Activated CD4-positive, CD25-positive, alpha-beta regulatory T cell treated with anti-CD3 and anti-CD28 coated beads, Interleukin-2, amount 50 U/mL, for 24 hours (primary cell): ENCODE measurements at regions not wholly inside any gene's neighbourhood (a gene's known extent, or its start where the extent isn't known, plus 50 kb on each side); places are given as distances from the start of the nearest gene placed in this dataset.
"Not testable (repeated sequence)": the region's sequence is repeated elsewhere in the genome, so short reads cannot be mapped to it uniquely, and the experiment has no call there.

Source experiments
- ATAC-seq, 2 donors: fragments of 150-1000 bp; cut with Tn5 transposase; one replicate each; pipeline ENCODE4 v1.10.0; 2021; ENCODE audit warnings: mild to moderate bottlenecking in 1 of 2, moderate library complexity in 1 of 2

DNA sequence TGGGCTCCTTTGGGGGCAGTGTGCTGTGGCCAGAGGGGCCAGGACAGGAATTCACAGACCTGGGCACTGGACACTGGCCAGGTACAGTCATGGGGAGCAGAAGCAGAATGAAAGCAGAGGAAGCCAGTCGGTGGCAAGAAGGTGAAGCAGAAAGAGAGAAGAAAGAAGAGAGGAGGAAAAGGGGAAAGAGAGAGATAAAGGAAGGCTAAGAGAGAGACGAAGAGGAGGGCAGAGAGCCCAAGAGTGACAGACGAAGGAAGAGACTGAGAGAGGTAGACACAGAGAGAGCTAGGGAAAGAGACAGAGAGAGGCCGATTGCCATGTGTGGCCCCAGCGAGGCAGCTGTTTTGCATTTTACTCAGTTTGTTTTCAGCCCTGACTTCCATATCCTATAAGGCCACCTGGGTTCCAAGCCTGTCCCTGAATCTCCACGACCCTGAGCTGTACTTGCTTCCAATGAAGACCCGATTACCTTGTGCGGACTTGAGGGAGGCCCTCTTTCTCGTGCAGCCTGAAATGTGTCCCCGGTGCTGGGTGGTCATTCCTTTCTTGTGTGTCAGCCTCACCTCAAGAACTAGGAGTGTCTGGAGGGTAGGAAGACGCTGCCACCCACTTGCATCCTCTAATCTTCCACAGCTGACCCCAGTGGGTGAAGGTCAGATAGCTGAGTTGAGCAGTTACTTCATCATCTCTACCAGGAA lies 73.9 kb downstream of the LSM3 start:
- no peak for ATAC-seq

DNA sequence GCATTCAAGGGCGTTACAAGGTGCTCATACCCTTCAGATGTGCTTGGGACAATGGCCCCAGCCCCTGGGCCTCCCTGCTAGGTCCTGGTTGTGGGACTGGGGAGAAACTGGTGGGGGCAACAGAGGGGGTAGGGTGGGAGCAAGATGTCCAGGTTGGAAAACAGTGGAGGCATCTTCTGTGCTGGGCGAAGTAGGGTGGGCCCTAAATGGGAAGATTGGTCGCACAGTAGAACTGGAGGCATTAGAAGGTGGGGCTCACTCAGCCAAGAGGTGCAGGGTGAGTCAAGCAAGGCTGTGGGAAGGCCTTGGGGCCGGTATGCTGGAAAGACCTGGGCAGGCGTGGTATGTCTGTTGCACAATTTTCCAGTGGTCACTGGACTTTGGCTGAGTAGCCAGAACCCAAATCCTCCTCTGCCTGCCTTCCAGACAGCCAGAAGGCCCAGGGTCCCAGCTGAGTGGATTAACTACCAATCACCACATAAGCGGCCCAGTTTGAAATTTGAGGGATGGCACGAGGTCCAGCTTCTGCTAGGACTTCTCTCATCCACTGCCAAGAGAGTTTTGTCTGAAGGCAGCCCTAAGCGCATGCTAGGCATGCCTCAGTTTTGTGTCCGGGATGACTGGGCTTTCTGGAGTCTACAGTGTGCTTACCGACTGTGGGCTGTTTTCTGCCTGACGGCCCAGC lies 74.5 kb downstream of the LSM3 start:
- ATAC-seq: no peak

DNA sequence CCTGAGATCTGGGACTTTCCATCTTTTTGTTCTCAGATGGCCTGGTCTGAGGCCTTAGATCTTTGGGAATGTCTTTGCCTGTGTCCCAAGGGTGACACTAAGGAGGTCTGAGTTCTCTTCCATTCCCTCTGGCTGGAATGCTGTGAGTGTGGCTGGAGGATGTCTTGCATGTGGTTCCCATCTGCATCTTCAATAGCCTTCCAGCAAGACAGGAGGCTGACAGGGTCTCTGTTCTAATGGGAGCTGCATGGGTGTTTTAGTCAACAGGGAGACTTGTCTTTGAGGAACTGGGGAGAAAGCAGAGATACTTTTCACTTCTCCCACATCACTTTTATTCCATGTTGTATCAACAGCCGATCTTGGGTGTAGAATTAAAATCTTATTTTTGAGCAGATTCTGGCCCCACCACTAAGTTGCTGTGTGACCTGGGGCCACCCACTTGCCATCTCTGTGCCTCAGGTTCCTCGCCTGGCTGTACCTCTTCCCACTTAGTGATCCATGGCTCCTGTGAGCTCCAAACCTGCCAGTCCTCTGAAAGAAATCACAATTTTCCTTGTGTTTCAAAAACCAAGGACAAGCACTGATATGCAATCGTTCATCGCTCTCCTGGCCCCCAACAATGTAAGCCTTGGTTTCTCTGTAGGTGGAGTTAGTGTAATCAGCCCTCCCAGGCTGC lies 75.2 kb downstream of the LSM3 start:
- ATAC-seq: no peak

DNA sequence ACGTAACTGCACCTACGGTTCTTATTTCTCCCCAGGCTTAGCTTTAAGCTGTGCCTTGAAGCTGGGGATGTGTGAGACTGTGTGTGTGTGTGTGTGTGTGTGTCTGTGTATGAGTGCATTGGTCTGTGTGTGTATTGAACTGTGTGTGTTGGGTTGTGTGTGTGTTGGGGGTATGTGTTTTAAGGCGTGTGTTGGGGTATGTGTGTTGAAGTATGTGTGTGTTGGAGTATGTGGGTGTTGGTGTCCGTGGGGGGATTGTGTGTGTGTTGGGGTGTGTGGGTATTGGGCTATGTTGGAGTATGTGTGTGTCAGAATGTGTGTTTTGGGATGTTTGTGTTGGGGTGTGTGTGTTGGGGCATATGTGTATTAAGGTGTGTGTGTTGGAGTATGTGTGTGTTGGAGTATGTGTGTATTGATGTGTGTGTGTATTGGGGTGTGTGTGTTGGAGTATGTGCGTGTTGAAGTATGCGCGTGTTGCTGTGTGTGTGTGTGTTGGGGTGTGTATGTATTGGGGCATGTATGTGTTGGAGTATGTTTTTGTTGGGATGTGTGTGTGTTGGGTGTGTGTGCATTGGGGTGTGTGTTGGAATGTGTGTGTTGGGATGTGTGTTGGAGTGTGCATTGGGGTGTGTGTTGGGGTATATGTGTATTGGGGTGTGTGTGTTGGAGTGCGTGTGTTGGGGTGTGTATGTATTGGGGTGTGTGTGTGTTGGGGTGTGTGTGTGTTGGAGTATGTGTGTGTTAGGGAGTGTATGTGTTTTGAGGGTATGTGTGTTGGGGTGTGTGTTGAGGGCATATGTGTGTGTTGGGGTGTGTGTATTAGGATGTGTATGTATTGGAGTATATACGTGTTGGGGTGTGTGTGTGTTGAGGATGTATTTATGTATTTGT lies 76.4 kb downstream of the LSM3 start:
- ATAC-seq: no peak

DNA sequence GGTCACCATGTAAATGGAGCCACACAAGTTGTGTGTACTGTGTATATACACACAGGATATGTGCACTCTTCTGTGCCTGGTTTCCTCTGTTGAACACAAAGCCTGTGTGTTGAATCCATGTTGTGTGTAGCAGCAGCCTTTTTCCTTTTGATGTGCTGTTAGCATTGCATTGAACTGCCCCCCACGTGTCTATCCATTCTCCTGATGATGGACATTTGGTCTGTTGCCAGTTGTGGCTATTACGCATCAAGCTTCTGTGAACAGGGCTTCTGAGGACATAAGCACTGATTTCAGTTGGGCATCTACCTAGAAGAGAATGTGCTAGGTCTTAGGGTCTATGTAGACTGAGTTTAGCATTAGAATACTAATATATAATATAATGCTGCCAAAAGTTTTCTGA lies 77.4 kb downstream of the LSM3 start:
- ATAC-seq: no peak

DNA sequence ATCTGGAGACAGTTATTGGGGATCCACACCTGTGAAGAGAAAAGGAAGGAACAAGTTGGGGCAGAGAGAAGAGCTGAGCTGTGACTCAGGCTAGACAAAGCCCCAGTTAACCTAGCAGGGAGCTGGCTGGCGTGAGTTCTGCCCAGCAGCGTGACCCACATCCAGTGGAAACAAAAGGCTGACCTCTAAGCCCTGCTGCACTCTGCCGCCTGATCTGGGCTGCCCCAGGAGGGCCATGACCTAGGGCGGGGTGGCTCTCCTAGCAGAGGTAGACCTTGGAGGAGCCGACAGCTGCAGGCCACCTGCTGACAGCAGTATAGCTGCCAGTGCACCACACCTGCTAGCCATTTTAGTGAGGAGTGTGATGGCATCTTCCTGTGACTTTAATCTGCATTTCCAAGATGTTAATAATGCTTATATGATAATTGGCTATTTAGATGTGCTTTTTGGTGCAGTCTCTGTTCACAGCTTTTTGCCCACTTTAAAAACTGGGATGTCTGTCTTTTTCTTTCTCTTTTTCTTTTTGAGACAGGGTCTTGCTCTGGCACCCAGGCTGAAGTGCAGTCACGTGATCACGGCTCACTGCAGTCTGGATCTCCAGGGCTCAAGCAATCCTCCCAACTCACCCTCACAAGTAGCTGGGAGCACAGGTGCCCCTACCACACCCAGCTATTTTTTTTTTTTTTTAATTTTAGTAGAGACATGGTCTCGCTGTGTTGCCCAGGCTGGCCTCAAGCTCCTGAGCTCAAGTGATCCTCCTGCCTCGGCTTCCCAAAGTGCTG lies 78.1 kb downstream of the LSM3 start:
- ATAC-seq: no peak

DNA sequence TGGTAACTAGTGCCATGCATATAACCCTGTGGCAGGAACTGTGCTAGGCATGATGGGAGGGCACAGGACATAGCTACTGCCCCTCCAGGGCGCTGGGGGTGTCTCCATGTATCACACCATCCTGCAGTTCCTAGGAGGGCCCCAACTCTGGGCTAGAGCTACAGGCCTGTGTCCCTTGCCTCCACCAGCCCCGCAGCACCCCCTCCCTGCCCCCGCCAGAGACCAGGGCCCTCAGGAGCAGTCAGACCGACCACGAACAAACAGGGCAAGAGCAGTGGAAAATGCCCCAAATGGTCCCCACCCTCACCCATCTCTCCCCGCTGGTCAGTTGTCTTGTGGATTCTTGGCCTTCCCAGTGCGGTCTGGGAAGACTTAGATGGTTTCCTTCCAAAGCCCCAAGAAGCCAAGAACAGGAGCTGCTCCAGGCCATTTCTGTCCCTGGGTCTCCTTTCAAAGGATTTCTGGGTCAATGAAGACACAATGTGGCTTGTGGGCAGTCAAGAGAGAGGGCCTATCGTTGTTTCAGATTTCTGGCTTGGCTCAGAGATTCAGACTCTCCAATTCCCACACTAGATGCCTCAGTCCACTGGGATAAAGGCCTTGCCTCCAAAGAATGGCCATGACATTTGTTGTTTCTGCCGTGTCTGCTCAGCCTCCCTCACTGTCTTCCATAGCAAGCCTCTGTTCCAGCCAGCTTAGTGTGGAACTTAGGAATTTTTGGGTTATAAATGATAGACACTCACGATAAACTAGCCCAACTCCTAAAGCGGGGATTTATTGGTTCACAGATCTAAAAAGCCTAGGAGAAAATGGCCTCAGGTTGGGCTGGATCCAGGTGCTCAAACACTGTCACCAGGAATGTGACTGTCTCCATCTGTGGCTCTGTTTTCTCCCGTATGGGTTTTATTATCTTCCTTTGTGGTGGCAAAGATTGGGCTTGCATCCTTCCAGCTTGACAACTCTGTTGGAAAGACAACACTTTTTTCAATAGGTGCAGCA lies 80.6 kb downstream of the LSM3 start:
- ATAC-seq: no peak

DNA sequence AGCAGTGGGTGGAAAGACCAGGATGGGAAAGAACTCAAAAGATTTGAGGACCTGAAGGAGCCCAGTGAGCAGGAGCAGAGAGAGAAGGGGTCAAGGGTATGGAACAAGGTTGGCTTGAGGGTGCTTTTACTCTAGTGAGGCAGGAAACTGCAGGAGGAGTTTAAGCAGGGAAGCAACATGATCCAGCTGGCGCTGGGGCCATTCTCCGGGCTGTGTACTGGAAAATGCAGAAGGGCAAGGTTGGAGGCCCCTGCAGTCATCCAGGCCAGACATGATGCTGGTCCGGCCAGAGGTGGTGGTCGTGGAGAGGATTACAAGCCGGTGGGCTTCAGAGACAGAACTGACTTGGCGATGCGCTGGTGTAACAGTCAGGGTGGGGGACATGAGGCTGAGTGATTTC lies 81.8 kb downstream of the LSM3 start:
- ATAC-seq: no peak

DNA sequence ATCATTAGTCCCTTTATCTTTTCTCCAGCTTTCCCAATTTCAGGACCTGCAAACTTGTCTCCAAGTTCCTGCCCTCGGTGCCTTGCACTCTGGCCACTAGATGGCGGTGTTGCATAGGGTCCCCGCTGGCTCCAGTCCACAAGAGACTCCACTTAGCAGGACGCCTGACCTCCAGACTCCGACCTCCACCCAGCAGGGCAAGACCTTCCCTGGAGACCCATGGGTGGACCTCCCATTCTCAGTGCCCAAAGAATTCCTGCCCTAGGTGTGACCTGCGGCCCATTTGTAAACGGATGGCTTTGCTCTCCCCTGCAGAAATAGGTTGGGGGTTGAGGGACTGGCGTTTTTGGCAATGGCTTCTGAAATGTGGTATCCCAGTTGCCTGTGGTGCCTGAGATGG lies 82.6 kb downstream of the LSM3 start:
- ATAC-seq: peak in 1 of 2 donors; percentile 58

DNA sequence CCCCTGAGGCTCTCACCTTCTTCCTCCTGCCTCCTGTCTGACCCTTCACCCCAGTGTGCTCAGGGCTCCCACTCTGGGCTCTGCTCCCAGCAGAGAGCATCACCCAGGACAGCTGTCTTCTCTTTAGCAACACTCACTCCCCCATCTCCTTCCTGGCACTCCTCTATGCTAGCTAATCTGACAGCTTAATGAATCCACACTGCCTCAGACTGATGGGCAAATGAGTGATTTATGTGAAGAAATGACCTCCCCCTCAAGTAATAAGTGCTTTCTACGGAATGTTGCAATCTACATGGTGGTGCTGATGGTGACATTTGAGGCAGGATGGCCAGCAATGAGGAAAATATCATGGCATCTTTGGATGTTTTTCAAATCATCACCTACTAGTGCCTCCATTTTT lies 83.6 kb downstream of the LSM3 start:
- no peak for ATAC-seq

DNA sequence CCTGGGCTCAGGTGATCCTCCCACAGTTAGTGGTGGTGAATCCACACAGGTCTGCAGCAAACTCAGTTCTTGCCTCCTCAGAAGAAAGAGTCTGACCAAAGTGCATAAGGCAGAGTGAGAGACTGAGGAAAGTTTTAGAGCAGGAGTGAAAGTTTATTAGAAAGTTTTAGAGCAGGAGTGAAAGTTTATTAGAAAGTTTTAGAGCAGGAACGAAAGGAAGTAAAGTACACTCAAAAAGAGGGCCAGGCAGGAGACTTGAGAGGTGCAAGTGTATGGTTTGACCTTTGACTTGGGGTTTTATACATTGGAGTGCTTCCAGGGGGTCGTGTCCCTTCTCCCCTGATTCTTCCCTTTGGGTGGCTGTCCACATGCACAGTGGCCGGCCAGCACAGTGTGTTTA lies 84.2 kb downstream of the LSM3 start:
- no peak for ATAC-seq

DNA sequence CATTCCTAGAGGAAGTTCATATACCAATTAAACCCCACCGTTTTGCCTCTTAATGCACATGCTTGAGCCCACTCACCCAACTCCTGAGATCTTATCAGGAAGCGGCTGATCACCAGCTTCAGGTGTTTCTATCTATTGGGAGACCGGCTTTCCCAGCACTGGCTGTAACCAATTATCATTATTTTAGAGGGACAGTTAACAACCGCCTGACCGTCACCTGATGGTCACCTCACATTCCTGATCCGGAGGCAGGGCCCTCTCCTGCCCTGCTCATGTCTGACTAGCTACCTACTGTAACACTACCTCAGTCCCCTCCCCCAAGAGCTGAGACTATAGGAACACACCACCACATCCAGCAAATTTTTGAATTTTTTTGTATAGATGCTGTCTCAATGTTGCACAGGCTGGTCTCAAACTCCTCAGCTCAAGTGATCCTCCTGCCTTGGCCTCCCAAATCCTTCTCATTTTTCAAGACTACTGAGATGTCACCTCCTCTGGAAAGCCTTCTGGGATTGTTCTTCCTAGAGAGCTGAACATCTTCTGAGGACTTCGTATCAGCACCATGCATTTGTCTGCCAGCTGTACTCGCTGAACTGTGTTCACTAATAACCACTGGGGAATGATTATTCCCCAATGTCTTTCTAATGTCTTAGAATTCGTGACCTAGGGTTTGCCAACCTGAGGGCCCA lies 84.8 kb downstream of the LSM3 start:
- no peak for ATAC-seq

DNA sequence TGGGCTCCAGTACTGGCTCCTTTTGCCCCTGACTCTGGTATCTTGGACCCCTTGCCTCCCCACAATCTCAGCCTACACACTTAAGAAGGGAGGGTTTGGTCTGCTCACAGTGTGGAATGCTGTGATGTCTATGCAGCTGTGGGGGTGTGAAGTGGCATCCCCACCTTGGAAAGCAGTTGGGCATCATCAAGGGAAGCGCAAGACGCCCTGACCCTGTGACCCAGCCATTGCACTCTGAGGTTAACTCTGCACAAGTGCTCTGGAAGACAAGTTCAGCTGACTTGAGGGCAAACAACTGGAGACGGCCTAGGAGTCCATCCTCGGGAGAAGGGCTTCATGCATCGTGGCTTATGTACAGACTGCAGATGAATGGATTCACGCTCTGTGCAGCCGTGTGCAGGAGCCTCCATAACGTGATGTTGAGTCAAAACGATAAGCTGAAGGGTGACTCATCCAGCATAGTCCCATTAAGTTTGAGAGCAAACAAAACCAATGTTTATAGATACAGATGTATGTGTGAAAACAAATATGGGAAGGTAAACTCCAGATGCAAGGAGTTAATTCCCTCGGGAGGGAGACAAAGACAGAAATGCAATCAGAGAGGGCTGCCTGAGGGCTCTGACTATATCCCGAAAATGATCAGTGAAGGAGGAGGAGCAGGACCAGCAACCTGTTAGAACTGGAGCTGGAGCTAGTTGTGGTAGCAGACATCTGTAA lies 86.8 kb downstream of the LSM3 start:
- peak in 1 of 2 donors; percentile 22 for ATAC-seq

DNA sequence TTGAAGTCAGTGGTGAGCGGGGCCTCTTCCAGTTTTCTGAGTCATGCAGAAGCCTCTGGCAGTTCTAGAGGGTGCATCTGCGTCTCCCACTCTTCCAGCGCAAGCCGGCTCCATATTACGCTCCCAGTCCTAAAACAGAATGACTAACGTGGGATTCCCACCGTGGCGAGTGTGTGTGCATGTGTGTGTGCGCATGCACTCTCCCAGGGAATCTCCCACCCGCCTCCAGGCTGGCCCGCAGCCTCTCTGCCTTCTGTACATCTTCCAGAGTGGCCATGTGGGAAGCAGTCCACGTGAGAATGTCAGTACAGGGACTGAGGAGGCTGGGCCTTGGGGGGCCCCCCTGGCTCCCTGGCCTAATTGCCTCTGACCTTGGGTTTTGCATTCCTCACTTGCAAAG lies 87.7 kb downstream of the LSM3 start:
- ATAC-seq: no peak

DNA sequence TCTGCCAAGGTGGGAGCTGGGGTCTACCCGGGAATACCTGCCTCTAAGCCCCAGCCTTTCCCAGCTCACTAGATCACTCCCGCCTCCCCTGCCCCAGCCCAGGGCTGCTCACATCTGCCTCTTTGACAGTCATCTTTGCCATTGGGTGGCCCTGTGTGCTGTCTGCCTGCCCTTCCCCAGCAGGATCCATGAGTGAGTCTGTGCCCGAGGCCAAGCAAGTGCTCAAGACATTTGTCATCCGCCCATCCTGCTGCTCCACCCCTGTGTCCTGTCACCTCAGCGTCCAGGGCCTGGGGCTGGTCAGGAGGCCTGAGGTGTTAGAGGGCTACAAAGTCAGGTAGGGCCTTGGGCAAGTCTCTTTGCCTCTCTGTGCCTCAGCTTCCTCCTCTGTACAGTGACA lies 89.4 kb downstream of the LSM3 start:
- no peak for ATAC-seq

DNA sequence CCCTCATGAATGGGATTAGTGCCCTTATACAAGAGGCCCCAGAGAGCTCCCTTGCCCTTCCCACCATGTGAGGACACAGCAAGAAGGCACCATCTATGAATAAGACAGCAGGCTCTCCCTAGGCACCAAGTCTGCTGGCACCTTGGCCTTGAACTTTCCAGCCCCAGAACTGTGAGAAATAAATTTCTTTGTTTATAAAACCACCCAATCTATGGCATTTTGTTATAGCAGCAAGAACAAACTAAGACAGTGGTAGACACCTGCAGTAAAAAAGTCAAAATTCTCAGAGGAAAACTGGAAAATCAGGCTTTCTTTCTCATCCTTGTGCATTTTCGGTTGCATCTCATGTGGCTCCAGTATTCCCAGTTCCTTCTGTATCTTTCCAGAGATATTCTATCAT lies 90.3 kb downstream of the LSM3 start:
- no peak for ATAC-seq

DNA sequence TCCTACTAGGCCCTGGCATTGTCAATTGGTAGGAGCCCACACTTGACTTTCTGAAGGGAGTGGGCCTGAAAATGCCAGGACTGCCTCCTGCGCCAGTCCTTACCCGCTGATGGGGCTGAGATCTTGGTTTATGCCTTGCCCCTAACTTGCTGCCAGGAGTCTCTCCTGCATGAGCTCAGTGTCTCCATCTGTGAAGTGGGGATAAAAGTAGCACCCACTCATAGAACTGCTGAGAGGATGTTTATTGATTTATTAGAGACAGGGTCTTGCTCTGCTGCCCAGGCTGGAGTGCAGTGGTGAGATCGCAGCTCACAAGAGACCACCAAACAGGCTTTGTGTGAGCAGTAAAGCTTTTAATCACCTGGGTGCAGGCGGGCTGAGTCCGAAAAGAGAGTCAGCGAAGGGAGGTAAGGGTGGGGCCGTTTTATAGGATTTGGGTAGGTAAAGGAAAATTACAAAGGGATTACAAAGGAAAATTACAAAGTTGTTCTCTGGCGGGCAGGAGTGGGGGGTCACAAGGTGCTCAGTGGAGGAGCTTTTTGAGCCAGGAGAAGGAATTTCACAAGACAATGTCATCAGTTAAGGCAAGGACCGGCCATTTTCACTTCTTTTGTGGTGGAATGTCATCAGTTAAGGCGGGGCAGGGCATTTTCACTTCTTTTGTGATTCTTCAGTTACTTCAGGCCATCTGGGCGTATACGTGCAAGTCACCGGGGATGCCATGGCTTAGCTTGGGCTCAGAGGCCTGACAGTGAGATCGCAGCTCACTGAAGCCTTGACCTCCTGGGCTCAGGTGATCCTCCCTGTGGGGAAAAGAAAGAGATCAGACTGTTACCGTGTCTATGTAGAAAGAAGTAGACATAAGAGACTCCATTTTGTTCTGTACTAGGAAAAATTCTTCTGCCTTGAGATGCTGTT lies 93.7 kb downstream of the LSM3 start:
- not testable (repeated sequence) for ATAC-seq

DNA sequence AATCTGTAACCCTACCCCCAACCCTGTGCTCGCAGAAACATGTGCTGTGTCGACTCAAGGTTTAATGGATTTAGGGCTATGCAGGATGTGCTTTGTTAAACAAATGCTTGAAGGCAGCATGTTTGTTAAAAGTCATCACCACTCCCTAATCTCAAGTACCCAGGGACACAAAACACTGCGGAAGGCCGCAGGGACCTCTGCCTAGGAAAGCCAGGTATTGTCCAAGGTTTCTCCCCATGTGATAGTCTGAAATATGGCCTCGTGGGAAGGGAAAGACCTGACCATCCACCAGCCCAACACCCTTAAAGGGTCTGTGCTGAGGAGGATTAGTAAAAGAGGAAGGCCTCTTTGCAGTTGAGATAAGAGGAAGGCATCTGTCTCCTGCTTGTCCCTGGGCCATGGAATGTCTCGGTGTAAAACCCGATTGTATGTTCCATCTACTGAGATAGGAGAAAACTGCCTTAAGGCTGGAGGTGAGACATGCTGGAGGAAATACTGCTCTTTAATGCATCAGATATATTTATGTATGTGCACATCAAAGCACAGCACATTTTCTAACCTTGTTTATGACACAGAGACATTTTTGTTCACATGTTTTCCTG lies 94.4 kb downstream of the LSM3 start:
- not testable (repeated sequence) for ATAC-seq
